Fibroblast of peridontal ligament (primary cell): ENCODE measurements at regions not wholly inside any gene's neighbourhood (a gene's known extent, or its start where the extent isn't known, plus 50 kb on each side); places are given as distances from the start of the nearest gene placed in this dataset.

ENCODE experiments used
- DNase-seq: peaks from one replicate; pipeline ENCODE4 v3.0.0-alpha.2; 2010; ENCODE audit errors: extremely low read depth

- DNase-seq, result no peak
Observed at GRCh38 chr7:34603711-34604444, 54.1 kb upstream of the NPSR1 start.
